Cerebellar cortex (tissue), 1 donor: ENCODE measurements at regions not wholly inside any gene's neighbourhood (a gene's known extent, or its start where the extent isn't known, plus 50 kb on each side); places are given as distances from the start of the nearest gene placed in this dataset.
"Not testable (repeated sequence)": the region's sequence is repeated elsewhere in the genome, so short reads cannot be mapped to it uniquely, and the experiment has no call there.

Experiments
- DNase-seq: peaks from one replicate; pipeline ENCODE4 v3.0.0-alpha.2; 2015; ENCODE audit warnings: low spot score

DNA sequence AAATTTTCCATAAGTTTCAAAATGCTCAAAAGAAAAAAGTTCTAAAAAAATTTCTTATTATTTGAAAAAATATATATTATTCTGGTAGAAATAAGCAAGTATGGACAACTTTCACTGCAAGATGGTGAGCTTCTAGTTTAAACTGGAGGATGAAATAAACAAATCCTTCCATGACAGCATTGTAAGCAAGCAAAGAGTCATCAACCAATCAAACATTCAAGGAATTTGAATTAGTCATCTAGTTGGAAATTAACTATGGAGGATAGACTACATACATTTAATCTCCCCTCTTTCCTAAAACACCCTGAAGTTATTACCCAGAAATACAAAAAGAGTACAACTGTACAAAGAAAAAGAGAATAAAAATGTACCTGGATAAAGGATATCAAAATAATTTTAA is 51.0 kb upstream of the IRX5 start:
- no peak for DNase-seq

- no peak for DNase-seq
These were observed 52.4 kb upstream of the IRX5 start for GRCh38 chr16:54878301-54878700.

GRCh38 chr16:54875443-54875842 is 55.2 kb upstream of the IRX5 start:
- no peak for DNase-seq

GRCh38 chr16:54873716-54874373 is 56.8 kb upstream of the IRX5 start:
- not testable (repeated sequence) for DNase-seq

GRCh38 chr16:54873071-54873470 is 57.6 kb upstream of the IRX5 start:
- no peak for DNase-seq

DNA sequence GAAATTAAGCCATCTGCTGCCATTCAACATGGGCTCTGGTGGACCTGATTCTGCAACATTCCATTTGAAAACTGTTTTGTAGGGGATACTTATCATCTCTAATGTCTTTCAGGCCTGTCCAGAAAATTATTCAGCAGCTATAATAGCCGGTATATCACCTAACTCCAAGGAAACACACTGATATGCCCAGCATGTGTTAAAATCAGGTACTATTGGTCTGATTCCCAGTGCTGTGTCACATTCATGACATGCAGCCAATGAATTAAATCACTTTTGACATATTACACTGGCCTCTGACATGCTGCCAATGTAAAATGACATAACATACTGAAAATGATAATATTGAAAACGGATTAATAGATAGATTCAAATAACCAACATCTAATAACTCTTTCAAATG is 60.5 kb upstream of the IRX5 start:
- no peak for DNase-seq

- DNase-seq, result no peak
These were observed 63.3 kb upstream of the IRX5 start for GRCh38 chr16:54867302-54867832.

- no peak for DNase-seq
These were observed 68.1 kb upstream of the IRX5 start for GRCh38 chr16:54862529-54862928.

GRCh38 chr16:54856871-54857270 is 73.8 kb upstream of the IRX5 start:
- DNase-seq, result no peak

GRCh38 chr16:54847609-54848008 is 83.1 kb upstream of the IRX5 start:
- DNase-seq, result no peak

- DNase-seq, result no peak
These were observed 83.5 kb upstream of the IRX5 start for GRCh38 chr16:54847207-54847606.

GRCh38 chr16:54846766-54847165 is 83.9 kb upstream of the IRX5 start:
- no peak for DNase-seq

GRCh38 chr16:54843424-54843750 is 87.3 kb upstream of the IRX5 start:
- DNase-seq, result no peak

GRCh38 chr16:54842743-54843423 is 87.8 kb upstream of the IRX5 start:
- DNase-seq, result no peak

DNA sequence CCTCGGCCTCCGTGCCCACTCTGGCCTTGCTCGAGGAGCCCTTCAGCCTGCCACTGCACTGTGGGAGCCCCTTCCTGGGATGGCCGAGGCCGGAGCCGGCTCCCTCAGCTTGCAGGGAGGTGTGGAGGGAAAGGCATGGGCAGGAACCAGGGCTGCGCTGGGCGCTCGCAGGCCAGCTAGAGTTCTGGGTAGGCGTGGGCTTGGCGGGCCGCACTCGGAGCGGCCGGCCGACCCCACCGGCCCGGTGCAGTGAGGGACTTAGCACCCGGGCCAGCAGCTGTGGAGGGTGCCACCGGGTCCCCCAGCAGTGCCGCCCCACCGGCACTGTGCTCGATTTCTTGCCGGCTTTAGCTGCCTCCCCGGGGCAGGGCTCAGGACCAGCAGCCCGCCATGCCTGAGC is 101.0 kb upstream of the IRX5 start:
- no peak for DNase-seq

- no peak for DNase-seq
These were observed 107.8 kb upstream of the IRX5 start for GRCh38 chr16:54822892-54823291.

DNA sequence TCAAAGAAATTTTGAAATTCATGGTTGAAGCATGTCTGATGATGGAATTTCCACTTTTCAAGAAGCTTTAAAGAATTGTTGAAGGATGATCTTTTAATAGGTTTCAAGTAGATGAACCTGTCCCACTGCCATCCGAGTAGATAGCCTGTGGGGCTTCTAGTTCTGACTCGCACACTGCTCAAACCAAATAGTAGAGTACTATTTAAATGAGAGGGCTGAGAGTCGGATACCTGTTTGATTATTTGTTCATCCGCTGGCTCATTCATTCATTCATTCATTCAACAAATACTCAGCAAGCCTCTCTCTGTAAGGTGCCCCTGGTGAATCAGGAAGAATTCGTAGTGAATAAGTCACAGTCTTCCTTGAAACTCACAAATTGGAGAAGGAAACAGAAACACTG is 108.2 kb upstream of the IRX5 start:
- no peak for DNase-seq

DNA sequence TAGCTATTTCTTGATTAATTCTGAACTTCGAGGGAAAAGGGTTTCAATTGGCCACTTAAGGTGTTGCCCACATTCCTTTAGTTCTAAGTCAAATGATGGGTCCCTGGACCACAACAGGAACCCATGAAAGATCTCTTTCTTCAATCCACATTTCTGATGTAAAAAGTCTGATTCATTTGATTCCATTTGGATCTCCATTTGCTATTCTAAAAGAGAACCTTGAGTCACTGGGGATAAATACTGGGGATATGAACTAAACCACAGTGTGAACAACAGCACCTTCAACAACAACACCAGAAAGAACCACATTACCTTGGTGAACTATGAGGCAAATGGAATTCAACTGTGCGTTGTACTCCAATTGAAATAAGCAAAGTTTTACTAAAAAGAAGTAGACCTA is 108.9 kb upstream of the IRX5 start:
- DNase-seq, result no peak

DNA sequence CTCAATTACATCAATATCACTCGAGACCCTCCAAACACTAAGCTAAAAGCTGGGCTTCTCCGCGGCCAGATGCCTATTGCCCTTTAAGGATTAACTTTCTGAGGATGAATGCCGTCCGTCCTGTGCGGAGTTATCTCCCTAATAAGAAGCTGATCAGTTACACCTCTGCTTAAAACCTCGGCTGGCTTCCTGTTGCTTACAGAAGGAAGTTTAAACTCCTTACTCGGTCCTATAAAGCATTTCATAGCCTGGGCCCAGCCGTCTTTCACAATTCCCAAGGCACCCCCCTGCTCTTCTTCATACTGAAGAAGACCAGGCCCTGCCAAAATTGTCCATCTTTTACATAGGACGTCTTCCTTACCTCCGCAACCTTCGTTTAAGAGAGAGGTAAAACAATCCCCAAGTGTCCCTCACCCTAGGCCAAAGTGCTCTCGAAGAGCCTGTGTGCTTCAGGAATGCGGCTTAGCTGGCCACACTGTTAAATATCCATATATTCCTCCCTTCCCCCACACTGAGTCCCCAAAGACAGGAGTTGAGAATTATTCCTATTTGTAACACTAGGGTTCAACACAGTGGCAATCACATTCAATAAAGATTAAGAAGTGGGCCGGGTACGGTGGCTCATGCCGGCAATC is 112.6 kb upstream of the IRX5 start:
- DNase-seq, result no peak

GRCh38 chr16:54817432-54817831 is 113.2 kb upstream of the IRX5 start:
- no peak for DNase-seq

DNA sequence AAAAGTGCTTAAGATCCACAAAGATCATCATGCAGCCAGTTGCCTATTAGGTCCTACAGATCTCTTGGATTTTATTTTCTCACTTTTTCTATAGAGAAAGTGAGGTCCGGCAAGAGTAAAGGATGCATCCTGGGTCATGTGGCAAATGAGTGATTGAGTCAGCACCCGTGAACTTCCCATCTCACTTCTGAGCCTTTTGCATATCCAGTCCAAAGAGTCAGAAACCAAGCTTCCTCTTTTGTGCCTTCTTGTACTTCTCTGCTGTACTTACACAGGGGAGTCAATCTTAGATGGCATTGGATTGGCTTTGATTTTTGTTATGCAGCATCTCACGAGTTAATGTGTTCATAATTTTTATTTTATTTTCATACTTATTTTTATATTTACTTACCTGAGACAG is 114.2 kb upstream of the IRX5 start:
- no peak for DNase-seq

DNA sequence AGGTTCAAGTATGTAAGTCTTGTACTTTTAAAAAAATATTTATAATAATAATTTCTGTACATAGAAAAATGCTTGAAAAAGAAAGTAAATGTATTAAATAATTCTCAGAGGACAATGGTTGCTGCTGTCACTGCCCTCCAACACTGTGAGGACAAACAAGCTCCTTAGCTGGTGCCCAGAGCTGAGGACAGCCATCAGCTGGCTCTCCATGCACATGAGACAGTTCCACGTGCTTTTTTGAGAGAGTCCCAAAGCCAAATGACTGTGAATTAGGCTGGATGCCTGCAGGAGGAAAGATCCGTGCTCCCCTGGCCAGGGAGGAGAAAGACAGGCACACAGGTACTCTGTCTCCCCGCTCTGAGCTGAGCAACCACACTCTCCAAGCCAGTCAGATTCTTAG is 115.5 kb upstream of the IRX5 start:
- no peak for DNase-seq

- no peak for DNase-seq
These were observed 116.9 kb upstream of the IRX5 start for GRCh38 chr16:54813778-54814177.

- DNase-seq, result no peak
These were observed 118.4 kb upstream of the IRX5 start for GRCh38 chr16:54812229-54812628.
